ENCODE measurements at regions not wholly inside any gene's neighbourhood (a gene's known extent, or its start where the extent isn't known, plus 50 kb on each side); places are given as distances from the start of the nearest gene placed in this dataset.

GRCh38 chr5:152309926-152310450 lies 95.1 kb downstream of the NMUR2 start:
- TF ChIP-seq GATA3 (IDR thresholded peaks at IDR 0.05; ENCODE audit: low read depth, low read length) (no peak), GATA2 (IDR thresholded peaks at IDR 0.05; ENCODE audit: low read depth, low read length) (no peak)

Data from SH-SY5Y (cell line).